Esophagus squamous epithelium (tissue), 4 donors: ENCODE measurements at regions not wholly inside any gene's neighbourhood (a gene's known extent, or its start where the extent isn't known, plus 50 kb on each side); places are given as distances from the start of the nearest gene placed in this dataset.

Experiments used
- CTCF ChIP-seq, 6 experiments: fragments of 450-650 bp in 4 of 6; fragments of 200-600 bp in 2 of 6; sonication (generic) in 2 of 6; IDR thresholded peaks; one replicate each; pipeline ENCODE4 v1.5.1; 2016 to 2019; ENCODE audit warnings: antibody characterized with exemption in 6 of 6, mild to moderate bottlenecking in 4 of 6, moderate library complexity in 4 of 6
- POLR2A ChIP-seq, 4 donors: fragments of 450-650 bp; IDR thresholded peaks; one replicate each; pipeline ENCODE4 v1.6.1; 2017; ENCODE audit warnings: antibody characterized with exemption in 4 of 4, mild to moderate bottlenecking in 4 of 4, moderate library complexity in 3 of 4

GRCh38 chr12:89064151-89064550 lies 288.1 kb downstream of the DUSP6 start:
- TF ChIP-seq CTCF (IDR thresholded peaks at IDR 0.05) (no peak), POLR2A (IDR thresholded peaks at IDR 0.05) (no peak)
